ENCODE measurements at regions not wholly inside any gene's neighbourhood (a gene's known extent, or its start where the extent isn't known, plus 50 kb on each side); places are given as distances from the start of the nearest gene placed in this dataset.

DNA sequence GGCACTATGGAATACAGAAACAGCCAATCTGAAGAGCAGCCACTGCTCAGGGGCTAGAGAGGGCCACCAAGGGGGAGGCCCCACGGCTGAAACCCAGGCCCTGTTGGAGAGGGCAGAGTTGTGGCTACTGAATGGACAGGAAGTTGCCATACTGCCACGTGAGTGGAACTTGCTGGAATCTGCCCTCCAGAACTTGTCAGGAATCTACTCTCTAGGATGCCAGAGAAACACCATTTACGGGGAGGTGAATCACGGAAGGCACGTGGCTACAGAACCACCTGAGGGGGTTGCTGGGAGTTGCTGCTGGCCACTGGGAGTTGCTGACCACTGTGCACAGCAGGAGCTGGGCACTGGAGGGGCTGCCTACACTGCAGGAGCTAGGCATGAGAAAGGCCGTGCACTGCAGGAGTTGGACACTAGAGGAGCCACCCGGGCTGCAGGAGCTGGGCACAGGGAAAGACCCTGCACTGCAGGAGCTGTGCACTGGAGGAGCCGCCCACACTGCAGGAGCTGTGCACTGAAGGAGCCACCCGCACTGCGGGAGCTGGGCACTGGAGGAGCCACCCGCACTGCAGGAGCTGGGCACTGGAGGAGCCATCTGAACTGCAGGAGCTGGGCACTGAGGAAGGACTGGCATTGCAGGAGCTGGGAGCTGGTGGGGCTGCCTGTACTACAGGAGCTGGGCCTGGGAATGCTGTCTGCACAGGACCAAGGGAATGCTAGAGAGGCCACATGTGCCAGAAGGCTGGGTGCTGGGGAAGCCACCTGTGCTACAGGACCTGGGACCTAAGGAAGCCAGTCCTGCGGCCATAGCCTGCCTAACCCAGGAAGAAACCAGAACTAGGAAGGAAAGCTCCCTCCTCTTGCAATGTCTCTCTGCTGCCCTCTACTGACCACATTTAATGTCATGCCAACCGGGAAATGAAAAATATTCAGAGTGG is 343.4 kb downstream of the MATN1 start:
- peak; percentile 86 for DNase-seq (ENCODE audit: low spot score)

DNA sequence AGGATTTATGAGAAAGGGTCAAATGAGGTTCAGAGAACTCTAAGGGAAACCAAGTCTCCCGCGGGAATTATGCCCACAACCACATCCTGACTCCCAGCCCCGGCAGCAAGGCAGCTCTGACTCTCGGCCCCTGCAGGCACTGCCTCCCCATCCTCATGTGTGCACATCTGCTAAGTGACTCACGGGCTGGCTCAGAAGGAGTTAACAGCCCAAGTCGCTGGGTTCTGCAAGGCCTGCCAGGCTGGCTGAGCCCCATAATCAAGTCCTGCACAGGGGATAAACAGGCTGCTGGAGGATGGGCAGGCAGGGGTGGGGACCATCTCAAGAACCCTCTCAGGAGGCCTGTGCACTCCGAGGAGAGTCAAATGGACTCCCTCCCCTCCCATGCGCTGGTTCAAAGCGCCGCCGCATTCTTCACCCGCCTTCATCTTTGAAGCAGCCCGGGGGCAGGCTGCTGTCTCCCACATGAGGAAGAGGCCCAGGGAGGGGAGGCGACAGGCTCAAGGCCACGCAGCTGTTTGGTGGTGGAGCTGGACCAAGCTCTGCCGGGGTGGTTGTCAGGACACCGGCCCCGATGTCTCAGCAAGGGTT is 344.3 kb downstream of the MATN1 start:
- no peak for DNase-seq (ENCODE audit: low spot score)

DNA sequence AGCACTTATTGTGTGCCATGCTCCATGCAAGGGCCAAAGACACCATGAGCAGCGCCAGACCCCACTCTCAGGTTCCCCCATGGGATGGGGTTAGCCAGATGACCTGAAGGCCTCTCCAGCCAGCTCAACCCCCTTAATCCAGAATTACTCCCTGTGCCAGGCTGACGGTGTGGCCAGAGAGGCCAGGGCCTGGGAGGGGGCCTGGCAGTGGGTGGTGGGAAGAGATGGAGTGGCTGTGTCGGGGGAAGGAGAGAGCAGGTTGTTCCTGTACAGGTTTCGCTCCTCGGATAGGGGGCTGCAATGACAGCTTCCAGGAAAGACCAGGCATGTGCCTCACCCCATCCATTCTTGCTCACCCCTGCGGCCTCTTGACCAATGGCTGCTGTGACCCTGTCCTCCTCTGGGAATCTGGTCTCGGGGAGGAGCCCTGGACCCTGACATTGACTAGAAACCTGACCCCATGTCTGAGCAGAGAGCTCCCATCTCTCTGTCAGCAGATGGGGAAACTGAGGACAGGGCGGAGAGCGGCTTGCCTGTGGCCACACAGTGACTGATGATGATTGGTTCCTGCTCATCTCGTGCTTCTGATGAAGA is 345.3 kb downstream of the MATN1 start:
- no peak for DNase-seq (ENCODE audit: low spot score)

DNA sequence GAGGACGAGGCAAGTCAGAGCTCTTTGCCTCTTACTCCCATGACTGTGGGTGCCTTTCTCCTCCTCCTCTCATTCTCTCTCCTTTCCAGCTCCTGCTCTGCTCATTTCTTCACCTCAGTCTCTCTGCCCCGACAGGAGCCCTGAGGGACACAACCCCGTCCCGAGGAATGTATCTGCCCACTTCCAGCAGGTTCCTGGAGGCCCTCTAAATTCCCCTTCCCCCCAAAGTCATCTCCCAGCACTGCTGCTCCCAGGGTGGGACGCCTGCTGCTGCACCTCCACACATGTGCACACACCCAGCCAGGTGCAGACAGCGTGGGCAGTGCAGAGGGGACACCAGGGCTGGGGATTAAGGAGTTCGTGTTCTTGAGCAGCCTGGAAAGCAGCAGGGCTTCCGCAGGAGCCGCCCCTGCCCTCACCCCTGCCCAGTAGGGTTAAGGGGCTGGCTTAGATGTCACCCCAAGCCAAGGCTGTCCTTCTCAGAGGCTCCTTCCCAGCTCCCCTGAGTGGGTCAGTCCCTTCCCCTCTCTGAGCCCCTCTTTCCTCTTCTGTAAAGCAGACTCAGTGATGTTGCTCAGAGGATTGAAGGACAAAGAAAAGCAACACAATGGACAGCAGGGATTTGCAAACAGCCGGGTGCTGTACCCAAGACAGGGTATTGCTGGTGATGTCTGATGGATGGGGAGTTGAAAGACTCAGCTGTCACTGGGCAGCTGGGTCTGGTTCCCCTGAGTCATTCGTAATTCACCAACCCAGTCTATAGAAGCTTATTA is 346.0 kb downstream of the MATN1 start:
- no peak for DNase-seq (ENCODE audit: low spot score)

DNA sequence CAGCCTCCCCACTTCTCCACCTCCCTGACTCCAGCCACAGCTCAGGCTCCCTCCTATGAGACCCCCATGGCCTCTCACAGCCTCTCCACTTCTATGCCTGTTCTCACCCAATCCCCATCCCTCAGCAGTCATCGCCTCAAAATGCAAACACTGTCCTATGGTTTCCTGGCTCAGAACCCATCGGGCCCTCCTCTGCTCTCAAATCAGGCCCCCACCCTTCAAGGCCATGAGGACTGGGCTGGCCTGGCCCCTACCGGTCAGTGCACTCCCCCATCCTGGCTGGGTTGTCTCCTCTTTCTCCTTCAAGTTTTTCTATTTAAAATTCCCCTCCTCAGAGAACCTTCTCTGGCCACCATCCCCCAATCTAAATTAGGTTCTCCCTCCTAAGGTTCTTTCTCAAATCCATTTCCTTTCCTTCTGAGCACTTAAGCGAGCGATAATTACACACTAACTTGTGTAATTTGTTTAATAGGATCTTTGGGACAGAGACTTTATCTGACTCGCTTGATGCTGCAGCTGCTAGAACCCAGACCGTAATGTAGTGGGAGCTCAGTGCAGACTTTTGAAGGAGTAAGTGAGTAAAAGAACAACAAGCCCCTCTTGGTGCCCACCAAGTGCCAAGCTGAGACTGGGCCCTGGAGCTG is 347.2 kb downstream of the MATN1 start:
- no peak for DNase-seq (ENCODE audit: low spot score)

DNA sequence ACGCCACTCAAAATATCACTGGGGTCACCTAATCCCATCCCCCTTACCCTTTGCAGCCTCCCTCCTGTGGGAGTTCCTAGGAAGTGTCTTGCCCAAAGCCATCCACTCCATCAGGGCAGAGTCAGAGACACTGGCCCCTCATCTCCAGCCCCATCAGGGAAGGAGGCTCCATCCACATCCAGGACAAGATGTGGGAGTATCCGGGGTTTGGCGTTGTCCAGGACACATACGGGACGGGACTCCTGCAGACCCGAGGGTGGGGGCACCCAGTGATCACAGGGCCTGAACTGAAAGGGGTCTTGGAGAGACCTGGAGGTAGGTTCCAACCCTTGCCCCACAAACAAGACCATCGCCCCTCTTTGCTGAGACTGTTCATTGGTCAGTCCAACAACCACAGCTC is 348.2 kb downstream of the MATN1 start:
- no peak for DNase-seq (ENCODE audit: low spot score)

DNA sequence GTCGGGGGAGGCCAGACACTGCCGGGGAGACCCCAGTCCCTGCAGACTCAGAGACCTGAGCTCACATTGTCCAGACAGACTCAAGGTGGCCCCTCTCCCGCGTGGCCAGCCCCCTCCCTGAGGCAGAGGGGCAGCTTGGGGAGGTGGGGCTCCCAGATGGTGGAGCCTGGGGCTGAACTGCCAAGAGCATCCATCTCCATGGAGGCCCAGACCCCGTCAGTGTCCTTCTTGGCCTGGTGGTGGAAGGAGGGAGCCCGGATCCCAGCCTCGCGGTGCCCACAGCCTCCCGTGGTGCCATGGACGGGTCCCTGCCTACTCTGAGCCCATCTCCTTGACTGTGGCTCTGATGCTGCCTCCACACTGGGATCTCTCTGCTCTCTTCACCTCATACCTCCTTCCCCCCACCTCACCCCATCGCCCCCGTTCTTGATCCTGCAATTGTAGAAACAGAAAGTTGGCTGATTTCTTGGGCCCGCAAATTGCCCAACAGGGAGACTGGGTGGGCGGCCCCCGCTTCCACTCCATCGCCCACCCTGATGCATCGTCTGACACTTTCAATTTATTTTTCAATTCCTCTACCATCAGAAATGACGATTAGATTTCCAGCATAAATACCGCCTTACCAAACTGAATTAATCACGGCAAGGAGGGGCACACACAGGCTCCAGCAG is 348.9 kb downstream of the MATN1 start:
- DNase-seq (ENCODE audit: low spot score), result no peak

DNA sequence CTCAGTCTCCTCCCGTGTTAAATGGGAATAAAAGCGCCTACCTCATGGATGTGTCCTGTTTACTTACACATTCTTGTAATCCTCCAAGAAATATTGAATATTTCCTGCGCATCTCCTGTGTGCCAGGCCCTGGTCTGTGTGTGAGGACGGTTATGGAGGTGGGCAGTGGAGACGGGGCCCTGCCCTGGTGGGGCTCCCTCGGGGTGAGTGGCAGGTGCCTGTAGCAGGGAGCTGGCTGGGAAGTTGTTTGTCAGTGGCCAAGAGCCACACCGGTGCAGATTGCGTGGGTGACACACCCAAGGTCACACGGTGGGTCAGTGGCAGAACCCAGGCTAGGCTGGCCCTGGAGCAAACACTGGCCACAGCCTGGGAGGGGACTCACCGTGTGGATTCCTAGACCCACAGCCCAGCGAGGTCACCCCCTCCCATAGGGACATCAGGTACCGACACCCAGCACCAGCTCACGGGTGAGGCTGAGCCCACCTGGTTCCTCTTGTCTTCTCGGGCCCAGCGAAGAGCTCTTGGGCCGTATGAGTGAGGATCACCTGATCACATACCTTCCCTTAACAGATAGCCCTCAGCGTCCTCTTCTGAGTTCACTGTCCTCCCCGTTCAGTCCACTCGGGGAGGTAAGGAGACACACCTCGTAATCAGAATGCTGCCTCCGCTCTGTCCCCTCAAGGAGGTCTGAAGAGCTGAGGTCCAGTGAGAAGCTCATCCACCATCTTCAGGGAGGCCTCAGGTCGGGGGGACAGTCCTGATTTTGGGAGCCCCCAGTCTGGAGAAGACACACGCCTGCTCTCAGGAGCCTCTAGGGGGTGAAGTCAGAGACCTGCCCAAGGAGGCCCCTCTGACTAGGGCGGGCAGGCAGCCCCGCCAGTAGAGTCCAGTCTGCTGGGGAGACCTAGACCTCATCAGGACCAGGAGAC is 349.6 kb downstream of the MATN1 start:
- DNase-seq (ENCODE audit: low spot score), result no peak

DNA sequence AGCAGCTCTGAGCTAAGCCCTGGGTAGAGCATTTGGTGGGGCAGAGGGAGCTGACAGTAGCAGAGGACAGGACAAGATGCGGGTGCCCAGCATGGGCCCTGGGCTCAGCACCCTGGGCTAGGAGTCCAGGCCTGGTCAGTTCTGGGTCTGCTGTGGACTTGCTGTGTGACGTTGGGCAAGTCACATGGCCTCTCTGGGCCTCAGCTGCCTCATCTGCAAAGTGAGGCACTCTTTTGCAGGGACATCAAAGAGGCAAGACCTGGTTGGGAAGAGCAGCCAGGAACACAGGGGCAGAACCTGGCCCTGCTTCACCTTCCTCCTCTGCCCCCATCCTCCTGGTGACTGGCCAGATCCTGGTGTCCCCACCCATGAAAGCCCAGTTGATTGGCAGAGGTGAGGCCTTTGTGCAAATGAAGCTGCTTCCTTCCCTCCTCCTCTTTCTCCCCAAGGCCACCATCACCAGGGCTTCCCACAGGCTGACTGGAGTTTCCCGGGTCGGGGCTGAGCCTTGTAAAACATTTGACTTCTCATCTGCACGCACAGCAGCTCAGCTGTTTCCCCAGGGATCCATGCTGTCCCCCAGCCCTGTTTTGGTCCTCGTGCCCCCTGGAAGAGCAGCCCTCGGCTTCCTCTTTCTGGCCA is 350.5 kb downstream of the MATN1 start:
- no peak for DNase-seq (ENCODE audit: low spot score)

DNA sequence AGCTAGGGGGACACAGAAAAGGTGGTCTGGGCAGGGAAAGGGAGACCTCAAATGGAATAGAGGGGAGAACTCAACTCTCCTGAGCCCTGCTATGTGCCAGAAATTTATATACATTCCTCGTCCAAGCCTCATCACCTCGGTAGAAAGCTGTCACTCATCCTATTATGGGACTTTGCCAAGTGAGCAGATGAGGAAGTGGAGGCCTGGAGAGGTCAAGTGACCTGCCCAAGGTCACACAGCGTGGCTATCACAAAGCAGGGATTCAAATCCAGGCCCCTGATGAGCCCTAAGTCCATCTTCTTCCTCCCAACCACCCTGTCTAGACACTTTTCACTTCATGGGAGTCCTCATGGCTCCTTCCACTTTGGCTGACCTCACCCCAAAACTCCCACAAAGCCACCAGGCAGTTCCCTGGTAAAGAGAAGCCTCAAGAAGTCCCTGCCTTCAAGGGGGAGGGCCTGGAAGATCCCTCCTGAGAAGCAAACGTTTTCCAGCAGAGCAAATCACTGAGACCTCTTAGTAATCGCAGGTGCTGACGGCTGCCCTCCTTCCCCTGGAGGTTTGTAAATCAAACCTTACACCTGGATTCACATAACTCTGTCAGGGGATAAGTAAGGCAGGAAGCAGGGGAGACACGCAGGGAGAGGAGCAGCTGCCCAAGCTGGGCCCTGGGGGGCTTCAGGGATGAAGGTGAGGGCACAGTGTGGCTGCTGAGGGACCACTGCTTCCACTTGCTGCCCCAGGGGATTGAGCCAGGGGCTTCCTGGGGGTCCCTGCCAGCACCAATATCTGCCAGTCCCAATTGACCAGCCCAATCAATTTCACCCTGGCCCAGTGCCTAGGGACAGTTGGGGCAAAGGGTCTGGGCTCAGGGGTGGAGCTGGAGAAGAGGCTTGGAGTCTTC is 351.2 kb downstream of the MATN1 start:
- no peak for DNase-seq (ENCODE audit: low spot score)

DNA sequence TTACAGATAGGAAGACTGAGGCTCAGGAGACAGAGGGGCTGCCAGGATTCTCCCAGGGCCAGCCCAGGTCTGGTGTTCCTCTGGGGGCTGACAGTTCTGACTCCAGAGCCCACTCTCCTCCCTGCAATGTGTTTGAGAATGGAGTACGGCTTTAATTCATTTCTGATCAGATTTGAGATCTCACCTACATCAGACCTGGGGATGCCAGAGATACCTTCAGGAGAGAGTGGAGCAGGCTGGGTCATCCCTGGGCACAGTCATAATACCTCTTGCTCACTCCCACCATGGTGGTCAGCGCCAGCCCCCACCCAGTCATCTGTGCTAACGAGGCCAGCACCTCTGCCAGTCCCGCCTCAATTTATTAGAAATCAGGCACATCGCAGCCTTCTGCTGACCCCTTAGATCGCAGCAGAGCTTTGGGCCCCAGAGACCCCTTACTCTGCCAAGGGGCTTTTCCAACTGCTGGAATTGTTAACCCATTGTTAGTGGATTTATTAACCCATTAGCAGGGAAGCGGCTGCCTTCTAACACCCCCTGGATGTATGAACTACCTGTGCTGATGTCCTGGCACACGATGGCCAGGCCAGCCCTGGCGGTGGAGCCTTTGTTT is 352.1 kb downstream of the MATN1 start:
- DNase-seq (ENCODE audit: low spot score), result no peak

DNA sequence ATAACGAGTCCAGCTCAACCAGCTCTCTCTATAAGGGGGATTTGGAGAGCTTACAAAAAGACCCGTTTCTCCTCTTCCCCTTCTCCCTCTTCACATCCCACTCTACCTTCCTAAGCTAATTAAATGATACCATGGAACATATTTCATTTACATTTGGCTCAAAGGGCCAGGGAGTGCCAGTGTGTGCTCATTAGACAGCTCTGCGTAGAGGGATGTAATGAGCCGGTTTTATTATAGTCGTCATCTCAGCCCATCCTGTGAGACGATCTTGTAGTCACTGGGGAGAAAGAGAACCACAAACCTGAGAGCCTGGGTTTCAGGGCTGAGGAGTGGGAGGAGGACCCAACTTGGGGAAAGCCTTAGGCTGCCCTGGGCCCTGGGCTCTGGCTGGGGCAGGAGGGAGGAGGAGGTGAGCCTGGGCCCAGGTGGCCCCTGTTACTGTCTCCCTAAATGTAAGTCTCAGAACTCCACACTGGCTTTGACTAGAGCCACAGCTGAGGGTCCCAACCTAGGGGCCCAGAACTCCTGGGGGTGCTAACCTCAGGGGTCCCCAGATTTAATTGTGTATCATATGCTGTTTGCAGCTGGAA is 354.6 kb downstream of the MATN1 start:
- DNase-seq (ENCODE audit: low spot score), result no peak

DNA sequence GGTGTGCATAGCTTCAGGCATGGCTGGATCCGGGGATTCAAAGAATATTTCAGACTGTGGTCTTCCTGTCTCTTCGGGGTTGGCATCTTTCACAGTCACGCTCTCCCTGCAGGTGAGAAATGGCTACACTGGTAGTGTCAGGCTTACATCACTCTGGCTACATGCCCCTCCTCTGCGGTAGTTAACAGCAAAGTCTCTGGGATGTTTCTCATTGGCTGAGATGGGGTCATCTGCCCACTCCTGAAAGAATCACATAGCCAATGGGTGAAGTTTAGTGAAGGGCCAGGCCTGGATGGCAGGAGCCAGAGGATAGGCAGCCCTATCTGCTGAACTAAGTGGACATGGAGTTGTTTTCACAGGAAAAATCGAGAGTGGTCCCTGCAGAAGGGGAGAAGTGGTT is 356.5 kb downstream of the MATN1 start:
- no peak for DNase-seq (ENCODE audit: low spot score)

DNA sequence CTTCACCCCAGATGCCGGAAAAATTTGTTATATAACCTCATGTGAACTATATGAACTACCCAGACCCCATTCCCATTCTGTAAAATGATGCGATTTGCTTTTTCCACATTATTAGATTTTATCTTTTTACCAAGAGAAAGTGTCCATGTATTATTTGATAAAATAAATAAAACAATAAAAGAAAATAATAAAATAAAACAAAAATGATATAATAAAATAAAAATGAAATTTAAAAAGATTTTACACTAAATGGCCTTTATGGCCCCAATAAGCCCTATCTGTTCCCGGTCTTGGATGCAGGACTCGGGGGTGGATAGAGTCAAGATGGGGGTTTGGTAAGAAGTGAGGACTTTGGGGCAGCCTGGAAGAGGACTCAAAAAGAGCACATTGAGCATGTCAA is 357.2 kb downstream of the MATN1 start:
- DNase-seq (ENCODE audit: low spot score), result no peak

DNA sequence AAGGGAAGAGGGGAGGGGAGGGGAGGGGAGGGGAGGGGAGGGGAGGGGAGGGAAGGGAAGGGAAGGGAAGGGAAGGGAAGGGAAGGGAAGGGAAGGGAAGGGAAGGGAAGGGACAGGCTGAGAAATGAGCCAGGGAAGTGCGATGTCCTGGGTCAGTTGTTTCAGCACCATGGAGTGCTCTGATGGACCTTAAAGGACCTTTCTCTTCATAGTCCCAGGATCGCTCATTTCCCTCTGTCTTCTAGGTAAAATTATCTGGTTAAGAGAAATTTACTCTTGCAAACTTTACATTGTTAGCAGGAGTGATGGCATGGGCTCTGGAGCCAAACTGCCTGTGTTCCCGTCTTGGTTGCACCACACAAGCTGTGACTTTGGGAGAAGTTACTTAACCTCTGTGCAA is 357.8 kb downstream of the MATN1 start:
- no peak for DNase-seq (ENCODE audit: low spot score)

DNA sequence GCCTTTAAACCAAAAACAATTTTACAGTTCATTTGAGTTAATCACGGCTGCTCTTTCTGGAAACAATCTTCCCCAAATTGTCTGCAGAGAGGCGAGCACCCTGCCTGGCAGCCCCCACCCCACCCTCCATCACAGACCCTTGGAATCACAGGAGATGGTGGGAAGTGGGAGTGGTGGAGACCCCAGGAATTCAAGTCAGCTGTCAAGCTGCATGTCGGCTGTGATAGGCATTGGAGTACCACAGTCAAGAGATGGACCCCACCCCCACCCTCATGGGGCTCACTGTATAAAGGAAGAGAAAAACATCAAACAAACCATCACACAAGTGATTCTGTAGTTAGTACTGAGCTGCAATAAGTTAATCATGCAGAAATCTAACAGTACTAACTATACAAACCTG is 360.4 kb downstream of the MATN1 start:
- DNase-seq (ENCODE audit: low spot score), result no peak

DNA sequence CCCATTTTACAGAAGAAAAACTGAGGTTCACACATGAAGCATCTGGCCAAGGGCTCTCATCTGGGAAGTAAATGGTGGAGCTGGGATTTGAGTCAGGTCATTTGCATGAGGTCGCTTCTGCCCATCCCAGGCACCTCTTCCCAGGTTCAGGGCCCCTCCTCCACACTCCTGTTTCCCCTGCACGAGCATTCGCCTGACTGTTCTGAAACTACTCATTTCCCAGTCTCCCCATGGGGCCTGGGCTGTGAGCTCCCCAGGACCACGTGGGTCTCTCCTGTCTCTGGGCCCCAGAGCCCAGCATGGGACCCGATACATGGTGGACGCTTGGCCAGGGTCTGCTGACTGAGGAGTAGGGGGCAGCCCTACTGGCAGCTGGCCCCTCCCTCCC is 360.8 kb downstream of the MATN1 start:
- no peak for DNase-seq (ENCODE audit: low spot score)
